ENCODE measurements at regions not wholly inside any gene's neighbourhood (a gene's known extent, or its start where the extent isn't known, plus 50 kb on each side); places are given as distances from the start of the nearest gene placed in this dataset.

- no peaks in the 10 kb centered on the region for H3K9me3 ChIP-seq (ENCODE audit: insufficient read depth, low read length)
- no peaks in the 10 kb centered on the region for H3K9me2 ChIP-seq (replicated peaks; ENCODE audit: insufficient read depth, low read length)
- H3K27me3 ChIP-seq (ENCODE audit: low read length) = no peaks in the 10 kb centered on the region
- no peak overlapping the region for H2AFZ ChIP-seq (ENCODE audit: low read depth, low read length, severe bottlenecking)
- no peak overlapping the region for H3K9ac ChIP-seq (ENCODE audit: low read length)
- no peak overlapping the region for H3K27ac ChIP-seq (ENCODE audit: low read depth, low read length)
- no peak overlapping the region for H3K4me3 ChIP-seq (ENCODE audit: insufficient read depth, low read length, poor library complexity, severe bottlenecking)
- no peak overlapping the region for H3K4me2 ChIP-seq (ENCODE audit: low read depth, low read length, poor library complexity, severe bottlenecking)
- no peaks in the 10 kb centered on the region for H3F3A ChIP-seq (ENCODE audit: insufficient read depth)
- H3K79me2 ChIP-seq (ENCODE audit: insufficient read depth, low read length) = no peaks in the 10 kb centered on the region
- no peaks in the 10 kb centered on the region for H4K20me1 ChIP-seq (ENCODE audit: low read depth, low read length)
- H3K36me3 ChIP-seq (ENCODE audit: low read length) = no peaks in the 10 kb centered on the region
- TF ChIP-seq, protein P1, sequence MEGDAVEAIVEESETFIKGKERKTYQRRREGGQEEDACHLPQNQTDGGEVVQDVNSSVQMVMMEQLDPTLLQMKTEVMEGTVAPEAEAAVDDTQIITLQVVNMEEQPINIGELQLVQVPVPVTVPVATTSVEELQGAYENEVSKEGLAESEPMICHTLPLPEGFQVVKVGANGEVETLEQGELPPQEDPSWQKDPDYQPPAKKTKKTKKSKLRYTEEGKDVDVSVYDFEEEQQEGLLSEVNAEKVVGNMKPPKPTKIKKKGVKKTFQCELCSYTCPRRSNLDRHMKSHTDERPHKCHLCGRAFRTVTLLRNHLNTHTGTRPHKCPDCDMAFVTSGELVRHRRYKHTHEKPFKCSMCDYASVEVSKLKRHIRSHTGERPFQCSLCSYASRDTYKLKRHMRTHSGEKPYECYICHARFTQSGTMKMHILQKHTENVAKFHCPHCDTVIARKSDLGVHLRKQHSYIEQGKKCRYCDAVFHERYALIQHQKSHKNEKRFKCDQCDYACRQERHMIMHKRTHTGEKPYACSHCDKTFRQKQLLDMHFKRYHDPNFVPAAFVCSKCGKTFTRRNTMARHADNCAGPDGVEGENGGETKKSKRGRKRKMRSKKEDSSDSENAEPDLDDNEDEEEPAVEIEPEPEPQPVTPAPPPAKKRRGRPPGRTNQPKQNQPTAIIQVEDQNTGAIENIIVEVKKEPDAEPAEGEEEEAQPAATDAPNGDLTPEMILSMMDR (IDR thresholded peaks at IDR 0.05; ENCODE audit: insufficient read depth, low read length, poor library complexity, severe bottlenecking) = no peak
- TF ChIP-seq EZH2phosphoT487 (conservative IDR thresholded peaks at IDR 0.05; ENCODE audit: low read length) = no peak
Observed at GRCh38 chr22:48649466-48649865, 1178.2 kb downstream of the BRD1 start.

DNA sequence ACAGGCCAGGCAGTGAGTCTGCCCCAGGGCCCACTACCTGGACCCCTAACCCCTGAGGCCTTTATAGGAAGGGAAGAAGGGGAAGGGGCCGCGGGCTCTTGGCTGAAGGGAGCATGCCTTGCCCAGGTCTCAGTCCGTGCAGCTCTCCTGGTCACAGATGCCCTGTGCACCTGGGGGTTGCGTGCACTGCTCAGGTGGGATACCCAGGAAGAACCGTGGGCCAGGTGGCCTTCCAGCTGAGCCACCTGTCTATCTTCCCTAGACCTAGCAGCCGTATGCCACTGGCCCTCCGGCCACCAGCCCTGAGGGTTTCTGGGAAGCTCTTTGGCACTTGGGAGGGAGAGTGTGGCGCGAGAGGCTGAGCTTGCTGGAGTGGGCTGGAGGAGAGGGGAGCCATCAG lies 1178.6 kb downstream of the BRD1 start:
- no peaks in the 10 kb centered on the region for H3K79me2 ChIP-seq (ENCODE audit: insufficient read depth, low read length)
- H3K9me2 ChIP-seq (replicated peaks; ENCODE audit: insufficient read depth, low read length) = no peaks in the 10 kb centered on the region
- H4K20me1 ChIP-seq (ENCODE audit: low read depth, low read length) = no peaks in the 10 kb centered on the region
- H2AFZ ChIP-seq (ENCODE audit: low read depth, low read length, severe bottlenecking) = no peak overlapping the region
- no peaks in the 10 kb centered on the region for H3F3A ChIP-seq (ENCODE audit: insufficient read depth)
- TF ChIP-seq, protein P1 (IDR thresholded peaks at IDR 0.05; ENCODE audit: insufficient read depth, low read length, poor library complexity, severe bottlenecking) = no peak
- no peak for TF ChIP-seq EZH2phosphoT487 (conservative IDR thresholded peaks at IDR 0.05; ENCODE audit: low read length)
- no peaks in the 10 kb centered on the region for H3K9me3 ChIP-seq (ENCODE audit: insufficient read depth, low read length)
- no peaks in the 10 kb centered on the region for H3K27me3 ChIP-seq (ENCODE audit: low read length)
- H3K4me2 ChIP-seq (ENCODE audit: low read depth, low read length, poor library complexity, severe bottlenecking) = no peak overlapping the region
- H3K4me3 ChIP-seq (ENCODE audit: insufficient read depth, low read length, poor library complexity, severe bottlenecking) = no peak overlapping the region
- no peak overlapping the region for H3K9ac ChIP-seq (ENCODE audit: low read length)
- H3K27ac ChIP-seq (ENCODE audit: low read depth, low read length) = no peak overlapping the region
- H3K36me3 ChIP-seq (ENCODE audit: low read length) = no peaks in the 10 kb centered on the region

DNA sequence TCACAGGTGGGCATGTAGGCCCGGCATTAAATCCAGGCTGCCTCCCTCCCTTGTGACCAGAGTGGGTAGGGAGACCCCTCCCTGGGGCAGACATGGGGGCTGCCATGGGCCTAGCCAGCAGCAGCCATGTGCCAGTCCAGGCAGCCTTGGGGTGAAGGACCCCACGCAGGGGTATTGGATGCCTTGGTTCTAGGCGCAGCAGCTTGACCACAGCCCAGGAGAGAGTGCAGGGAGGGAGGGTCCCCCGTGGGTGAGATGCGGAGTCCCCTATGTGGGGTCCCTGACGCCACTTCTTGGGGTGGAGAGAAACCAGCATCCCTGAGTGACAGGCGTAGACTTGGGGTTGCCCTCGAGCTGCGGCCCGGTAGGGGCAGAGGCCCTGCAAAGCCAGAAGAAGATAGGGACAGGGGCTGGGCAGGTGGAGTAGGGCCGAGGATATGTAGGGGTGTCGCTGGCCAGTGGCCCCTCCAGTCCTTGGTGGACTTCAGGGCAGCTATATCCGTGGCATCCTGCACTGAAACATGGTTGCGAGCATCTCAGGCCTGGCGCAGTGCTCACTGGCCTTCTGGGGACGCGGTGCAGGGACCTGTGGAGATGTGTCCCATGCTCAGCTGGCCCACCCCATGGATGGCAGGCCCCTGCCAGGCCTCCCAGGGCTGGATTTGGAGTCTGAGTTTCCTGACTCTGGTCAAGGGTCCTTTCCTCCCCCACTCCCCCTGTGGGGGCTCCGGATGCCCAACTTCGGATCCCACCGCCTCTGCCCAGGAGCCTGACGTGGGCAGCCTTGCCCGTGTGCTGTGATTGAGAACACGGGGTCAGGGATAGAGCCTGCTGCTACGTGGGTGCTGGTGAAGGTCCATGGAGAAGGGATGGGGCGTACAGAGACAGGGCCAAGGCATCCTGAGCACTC lies 1179.8 kb downstream of the BRD1 start:
- no peak overlapping the region for H3K9ac ChIP-seq (ENCODE audit: low read length)
- no peaks in the 10 kb centered on the region for H3K9me2 ChIP-seq (replicated peaks; ENCODE audit: insufficient read depth, low read length)
- no peaks in the 10 kb centered on the region for H3K27me3 ChIP-seq (ENCODE audit: low read length)
- no peaks in the 10 kb centered on the region for H3F3A ChIP-seq (ENCODE audit: insufficient read depth)
- H3K4me2 ChIP-seq (ENCODE audit: low read depth, low read length, poor library complexity, severe bottlenecking) = no peak overlapping the region
- H3K27ac ChIP-seq (ENCODE audit: low read depth, low read length) = no peak overlapping the region
- no peak for TF ChIP-seq EZH2phosphoT487 (conservative IDR thresholded peaks at IDR 0.05; ENCODE audit: low read length)
- TF ChIP-seq, protein P1 (IDR thresholded peaks at IDR 0.05; ENCODE audit: insufficient read depth, low read length, poor library complexity, severe bottlenecking) = no peak
- H2AFZ ChIP-seq (ENCODE audit: low read depth, low read length, severe bottlenecking) = no peak overlapping the region
- no peaks in the 10 kb centered on the region for H4K20me1 ChIP-seq (ENCODE audit: low read depth, low read length)
- H3K4me3 ChIP-seq (ENCODE audit: insufficient read depth, low read length, poor library complexity, severe bottlenecking) = no peak overlapping the region
- no peaks in the 10 kb centered on the region for H3K9me3 ChIP-seq (ENCODE audit: insufficient read depth, low read length)
- H3K79me2 ChIP-seq (ENCODE audit: insufficient read depth, low read length) = no peaks in the 10 kb centered on the region
- H3K36me3 ChIP-seq (ENCODE audit: low read length) = no peaks in the 10 kb centered on the region
